ENCODE measurements at regions not wholly inside any gene's neighbourhood (a gene's known extent, or its start where the extent isn't known, plus 50 kb on each side); places are given as distances from the start of the nearest gene placed in this dataset.
"Not testable (repeated sequence)": the region's sequence is repeated elsewhere in the genome, so short reads cannot be mapped to it uniquely, and the experiment has no call there.

DNA sequence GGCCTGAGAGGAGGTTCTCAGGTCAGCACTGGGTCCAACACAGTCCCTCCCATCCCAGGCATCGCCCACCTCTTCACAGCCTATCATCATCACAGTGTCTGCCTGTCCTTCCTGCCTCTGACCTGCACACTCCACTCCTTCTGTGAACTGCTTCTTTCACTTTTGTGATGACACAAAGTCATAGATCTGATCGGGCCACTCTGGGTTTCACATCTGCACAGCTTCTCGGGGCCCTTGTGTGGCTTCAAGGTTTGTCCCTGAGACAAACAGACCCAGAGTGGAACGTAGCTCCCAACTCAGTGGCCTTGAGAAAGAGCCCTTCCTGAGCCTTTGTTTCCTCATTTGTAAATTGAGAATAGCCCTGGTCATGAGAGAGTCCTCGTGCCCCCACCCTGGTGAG, 377.1 kb downstream of the ANAPC1 start:
- TF ChIP-seq, protein P1, sequence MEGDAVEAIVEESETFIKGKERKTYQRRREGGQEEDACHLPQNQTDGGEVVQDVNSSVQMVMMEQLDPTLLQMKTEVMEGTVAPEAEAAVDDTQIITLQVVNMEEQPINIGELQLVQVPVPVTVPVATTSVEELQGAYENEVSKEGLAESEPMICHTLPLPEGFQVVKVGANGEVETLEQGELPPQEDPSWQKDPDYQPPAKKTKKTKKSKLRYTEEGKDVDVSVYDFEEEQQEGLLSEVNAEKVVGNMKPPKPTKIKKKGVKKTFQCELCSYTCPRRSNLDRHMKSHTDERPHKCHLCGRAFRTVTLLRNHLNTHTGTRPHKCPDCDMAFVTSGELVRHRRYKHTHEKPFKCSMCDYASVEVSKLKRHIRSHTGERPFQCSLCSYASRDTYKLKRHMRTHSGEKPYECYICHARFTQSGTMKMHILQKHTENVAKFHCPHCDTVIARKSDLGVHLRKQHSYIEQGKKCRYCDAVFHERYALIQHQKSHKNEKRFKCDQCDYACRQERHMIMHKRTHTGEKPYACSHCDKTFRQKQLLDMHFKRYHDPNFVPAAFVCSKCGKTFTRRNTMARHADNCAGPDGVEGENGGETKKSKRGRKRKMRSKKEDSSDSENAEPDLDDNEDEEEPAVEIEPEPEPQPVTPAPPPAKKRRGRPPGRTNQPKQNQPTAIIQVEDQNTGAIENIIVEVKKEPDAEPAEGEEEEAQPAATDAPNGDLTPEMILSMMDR (IDR thresholded peaks at IDR 0.05), result not testable (repeated sequence)
- TF ChIP-seq, protein P2, sequence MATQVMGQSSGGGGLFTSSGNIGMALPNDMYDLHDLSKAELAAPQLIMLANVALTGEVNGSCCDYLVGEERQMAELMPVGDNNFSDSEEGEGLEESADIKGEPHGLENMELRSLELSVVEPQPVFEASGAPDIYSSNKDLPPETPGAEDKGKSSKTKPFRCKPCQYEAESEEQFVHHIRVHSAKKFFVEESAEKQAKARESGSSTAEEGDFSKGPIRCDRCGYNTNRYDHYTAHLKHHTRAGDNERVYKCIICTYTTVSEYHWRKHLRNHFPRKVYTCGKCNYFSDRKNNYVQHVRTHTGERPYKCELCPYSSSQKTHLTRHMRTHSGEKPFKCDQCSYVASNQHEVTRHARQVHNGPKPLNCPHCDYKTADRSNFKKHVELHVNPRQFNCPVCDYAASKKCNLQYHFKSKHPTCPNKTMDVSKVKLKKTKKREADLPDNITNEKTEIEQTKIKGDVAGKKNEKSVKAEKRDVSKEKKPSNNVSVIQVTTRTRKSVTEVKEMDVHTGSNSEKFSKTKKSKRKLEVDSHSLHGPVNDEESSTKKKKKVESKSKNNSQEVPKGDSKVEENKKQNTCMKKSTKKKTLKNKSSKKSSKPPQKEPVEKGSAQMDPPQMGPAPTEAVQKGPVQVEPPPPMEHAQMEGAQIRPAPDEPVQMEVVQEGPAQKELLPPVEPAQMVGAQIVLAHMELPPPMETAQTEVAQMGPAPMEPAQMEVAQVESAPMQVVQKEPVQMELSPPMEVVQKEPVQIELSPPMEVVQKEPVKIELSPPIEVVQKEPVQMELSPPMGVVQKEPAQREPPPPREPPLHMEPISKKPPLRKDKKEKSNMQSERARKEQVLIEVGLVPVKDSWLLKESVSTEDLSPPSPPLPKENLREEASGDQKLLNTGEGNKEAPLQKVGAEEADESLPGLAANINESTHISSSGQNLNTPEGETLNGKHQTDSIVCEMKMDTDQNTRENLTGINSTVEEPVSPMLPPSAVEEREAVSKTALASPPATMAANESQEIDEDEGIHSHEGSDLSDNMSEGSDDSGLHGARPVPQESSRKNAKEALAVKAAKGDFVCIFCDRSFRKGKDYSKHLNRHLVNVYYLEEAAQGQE (IDR thresholded peaks at IDR 0.05; ENCODE audit: insufficient read depth in 1 of 2, low read depth in 2 of 2, low read length in 1 of 2), result not testable (repeated sequence)
- TF ChIP-seq POLR2AphosphoS5 (IDR thresholded peaks at IDR 0.05; ENCODE audit: low read depth, low read length); SIN3A (IDR thresholded peaks at IDR 0.05; ENCODE audit: borderline replicate concordance, insufficient read depth, low read depth, low read length); TCF7L2 (IDR thresholded peaks at IDR 0.05; ENCODE audit: low read depth, low read length): not testable (repeated sequence)
